K562 (cell line): ENCODE measurements at regions not wholly inside any gene's neighbourhood (a gene's known extent, or its start where the extent isn't known, plus 50 kb on each side); places are given as distances from the start of the nearest gene placed in this dataset.

Experiments used
- EGR1 ChIP-seq: fragments of 450-650 bp; conservative IDR thresholded peaks from 2 replicates; pipeline ENCODE4 v1.6.1; 2017; ENCODE audit warnings: mild to moderate bottlenecking
- ESRRB ChIP-seq: fragments of 250-450 bp; sonication (Bioruptor Pico); IDR thresholded peaks from 2 replicates; pipeline ENCODE4 v1.5.0; 2020; ENCODE audit warnings: mild to moderate bottlenecking, moderate library complexity, borderline replicate concordance
- GATA2 ChIP-seq: sonication (generic); formaldehyde crosslinking; IDR thresholded peaks from 2 replicates; pipeline ENCODE4 v1.4.0; 2020; ENCODE audit warnings: mild to moderate bottlenecking, missing genetic modification reagents
- MECOM ChIP-seq: fragments of 250-450 bp; sonication (Bioruptor Pico); IDR thresholded peaks from 2 replicates; pipeline ENCODE4 v1.8.0; 2022; ENCODE audit warnings: inconsistent platforms
- MTA2 ChIP-seq: fragments of 450-650 bp; IDR thresholded peaks from 2 replicates; pipeline ENCODE4 v1.6.1; 2016; ENCODE audit warnings: low read depth
- NFYB ChIP-seq: IDR thresholded peaks from 2 replicates; pipeline ENCODE4 v1.6.1; 2011; ENCODE audit warnings: mild to moderate bottlenecking, moderate library complexity; ENCODE audit not compliant: insufficient read length; ENCODE audit errors: extremely low read depth
- SMAD3 ChIP-seq: fragments of 450-650 bp; formaldehyde crosslinking; conservative IDR thresholded peaks from 2 replicates; pipeline ENCODE4 v1.4.0; 2020; ENCODE audit warnings: mild to moderate bottlenecking
- TF ChIP-seq, protein P1 (sequence below): fragments of 150-350 bp; conservative IDR thresholded peaks from 2 replicates; pipeline ENCODE4 v1.6.1; 2014; ENCODE audit warnings: low read length
- TF ChIP-seq, protein P2 (sequence below): fragments of 250-450 bp; sonication (Bioruptor Pico); IDR thresholded peaks from 2 replicates; pipeline ENCODE4 v1.4.0; 2020; ENCODE audit warnings: borderline replicate concordance
- TF ChIP-seq, protein P3 (sequence below): sonication (generic); formaldehyde crosslinking; IDR thresholded peaks from 2 replicates; pipeline ENCODE4 v1.8.1; 2023; ENCODE audit warnings: mild to moderate bottlenecking, missing genetic modification reagents
- TF ChIP-seq, protein P4 (sequence below), 3 experiments: IDR thresholded peaks in 2 of 3; conservative IDR thresholded peaks in 1 of 3; 2 replicates each; pipeline ENCODE4 v1.5.1; 2011 to 2012; ENCODE audit warnings: low read length in 3 of 3, mild to moderate bottlenecking in 3 of 3, control low read depth in 2 of 3, improper control_type of control experiment in 1 of 3, inconsistent platforms in 1 of 3, low read depth in 1 of 3, mixed read lengths in 1 of 3, moderate library complexity in 1 of 3; ENCODE audit not compliant: insufficient read depth in 2 of 3
- TF ChIP-seq, protein P5 (sequence below): fragments of 250-450 bp; sonication (Bioruptor Pico); IDR thresholded peaks from 2 replicates; pipeline ENCODE4 v1.5.1; 2021; ENCODE audit warnings: mild to moderate bottlenecking

DNA sequence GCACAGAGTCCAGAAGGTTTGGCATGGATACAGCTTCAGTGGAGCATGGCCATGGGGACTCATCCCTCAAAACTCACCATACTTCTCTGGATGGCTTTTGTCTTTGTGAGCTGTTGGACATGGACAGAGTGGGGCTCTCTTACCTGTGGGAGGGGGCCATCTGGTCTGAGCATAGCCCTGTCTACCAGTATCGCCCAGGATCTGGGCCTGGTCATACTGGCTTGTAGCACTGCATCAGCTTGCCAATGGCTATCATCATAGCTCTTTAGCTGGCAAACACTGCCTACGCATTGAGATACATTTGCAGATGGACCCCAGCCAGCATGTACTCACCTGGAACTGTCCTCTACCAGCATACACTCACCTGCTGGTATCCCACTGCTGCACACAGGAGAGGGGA is 975.2 kb upstream of the NOVA1 start:
- TF ChIP-seq, protein P1, sequence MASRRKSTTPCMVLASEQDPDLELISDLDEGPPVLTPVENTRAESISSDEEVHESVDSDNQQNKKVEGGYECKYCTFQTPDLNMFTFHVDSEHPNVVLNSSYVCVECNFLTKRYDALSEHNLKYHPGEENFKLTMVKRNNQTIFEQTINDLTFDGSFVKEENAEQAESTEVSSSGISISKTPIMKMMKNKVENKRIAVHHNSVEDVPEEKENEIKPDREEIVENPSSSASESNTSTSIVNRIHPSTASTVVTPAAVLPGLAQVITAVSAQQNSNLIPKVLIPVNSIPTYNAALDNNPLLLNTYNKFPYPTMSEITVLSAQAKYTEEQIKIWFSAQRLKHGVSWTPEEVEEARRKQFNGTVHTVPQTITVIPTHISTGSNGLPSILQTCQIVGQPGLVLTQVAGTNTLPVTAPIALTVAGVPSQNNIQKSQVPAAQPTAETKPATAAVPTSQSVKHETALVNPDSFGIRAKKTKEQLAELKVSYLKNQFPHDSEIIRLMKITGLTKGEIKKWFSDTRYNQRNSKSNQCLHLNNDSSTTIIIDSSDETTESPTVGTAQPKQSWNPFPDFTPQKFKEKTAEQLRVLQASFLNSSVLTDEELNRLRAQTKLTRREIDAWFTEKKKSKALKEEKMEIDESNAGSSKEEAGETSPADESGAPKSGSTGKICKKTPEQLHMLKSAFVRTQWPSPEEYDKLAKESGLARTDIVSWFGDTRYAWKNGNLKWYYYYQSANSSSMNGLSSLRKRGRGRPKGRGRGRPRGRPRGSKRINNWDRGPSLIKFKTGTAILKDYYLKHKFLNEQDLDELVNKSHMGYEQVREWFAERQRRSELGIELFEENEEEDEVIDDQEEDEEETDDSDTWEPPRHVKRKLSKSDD, result no peak
- TF ChIP-seq MECOM, result no peak
- TF ChIP-seq GATA2 (CRISPR knock-in tag), result no peak
- no peak for TF ChIP-seq NFYB
- no peak for TF ChIP-seq SMAD3
- no peak for TF ChIP-seq EGR1
- TF ChIP-seq, protein P2, sequence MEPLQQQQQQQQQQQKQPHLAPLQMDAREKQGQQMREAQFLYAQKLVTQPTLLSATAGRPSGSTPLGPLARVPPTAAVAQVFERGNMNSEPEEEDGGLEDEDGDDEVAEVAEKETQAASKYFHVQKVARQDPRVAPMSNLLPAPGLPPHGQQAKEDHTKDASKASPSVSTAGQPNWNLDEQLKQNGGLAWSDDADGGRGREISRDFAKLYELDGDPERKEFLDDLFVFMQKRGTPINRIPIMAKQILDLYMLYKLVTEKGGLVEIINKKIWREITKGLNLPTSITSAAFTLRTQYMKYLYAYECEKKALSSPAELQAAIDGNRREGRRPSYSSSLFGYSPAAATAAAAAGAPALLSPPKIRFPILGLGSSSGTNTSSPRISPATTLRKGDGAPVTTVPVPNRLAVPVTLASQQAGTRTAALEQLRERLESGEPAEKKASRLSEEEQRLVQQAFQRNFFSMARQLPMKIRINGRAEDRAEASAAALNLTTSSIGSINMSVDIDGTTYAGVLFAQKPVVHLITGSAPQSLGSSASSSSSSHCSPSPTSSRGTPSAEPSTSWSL, result no peak
- no peak for TF ChIP-seq ESRRB (CRISPR knock-in tag)
- TF ChIP-seq, protein P3, sequence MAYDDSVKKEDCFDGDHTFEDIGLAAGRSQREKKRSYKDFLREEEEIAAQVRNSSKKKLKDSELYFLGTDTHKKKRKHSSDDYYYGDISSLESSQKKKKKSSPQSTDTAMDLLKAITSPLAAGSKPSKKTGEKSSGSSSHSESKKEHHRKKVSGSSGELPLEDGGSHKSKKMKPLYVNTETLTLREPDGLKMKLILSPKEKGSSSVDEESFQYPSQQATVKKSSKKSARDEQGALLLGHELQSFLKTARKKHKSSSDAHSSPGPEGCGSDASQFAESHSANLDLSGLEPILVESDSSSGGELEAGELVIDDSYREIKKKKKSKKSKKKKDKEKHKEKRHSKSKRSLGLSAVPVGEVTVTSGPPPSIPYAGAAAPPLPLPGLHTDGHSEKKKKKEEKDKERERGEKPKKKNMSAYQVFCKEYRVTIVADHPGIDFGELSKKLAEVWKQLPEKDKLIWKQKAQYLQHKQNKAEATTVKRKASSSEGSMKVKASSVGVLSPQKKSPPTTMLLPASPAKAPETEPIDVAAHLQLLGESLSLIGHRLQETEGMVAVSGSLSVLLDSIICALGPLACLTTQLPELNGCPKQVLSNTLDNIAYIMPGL (CRISPR knock-in tag), result no peak
- TF ChIP-seq MTA2, result no peak
- TF ChIP-seq, protein P4, sequence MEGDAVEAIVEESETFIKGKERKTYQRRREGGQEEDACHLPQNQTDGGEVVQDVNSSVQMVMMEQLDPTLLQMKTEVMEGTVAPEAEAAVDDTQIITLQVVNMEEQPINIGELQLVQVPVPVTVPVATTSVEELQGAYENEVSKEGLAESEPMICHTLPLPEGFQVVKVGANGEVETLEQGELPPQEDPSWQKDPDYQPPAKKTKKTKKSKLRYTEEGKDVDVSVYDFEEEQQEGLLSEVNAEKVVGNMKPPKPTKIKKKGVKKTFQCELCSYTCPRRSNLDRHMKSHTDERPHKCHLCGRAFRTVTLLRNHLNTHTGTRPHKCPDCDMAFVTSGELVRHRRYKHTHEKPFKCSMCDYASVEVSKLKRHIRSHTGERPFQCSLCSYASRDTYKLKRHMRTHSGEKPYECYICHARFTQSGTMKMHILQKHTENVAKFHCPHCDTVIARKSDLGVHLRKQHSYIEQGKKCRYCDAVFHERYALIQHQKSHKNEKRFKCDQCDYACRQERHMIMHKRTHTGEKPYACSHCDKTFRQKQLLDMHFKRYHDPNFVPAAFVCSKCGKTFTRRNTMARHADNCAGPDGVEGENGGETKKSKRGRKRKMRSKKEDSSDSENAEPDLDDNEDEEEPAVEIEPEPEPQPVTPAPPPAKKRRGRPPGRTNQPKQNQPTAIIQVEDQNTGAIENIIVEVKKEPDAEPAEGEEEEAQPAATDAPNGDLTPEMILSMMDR (IDR thresholded peaks at IDR 0.05 in 2 of 3, conservative IDR thresholded peaks at IDR 0.05 in 1 of 3; ENCODE audit: insufficient read depth in 2 of 3, low read depth in 1 of 3, low read length in 3 of 3), result no peak
- TF ChIP-seq, protein P5, sequence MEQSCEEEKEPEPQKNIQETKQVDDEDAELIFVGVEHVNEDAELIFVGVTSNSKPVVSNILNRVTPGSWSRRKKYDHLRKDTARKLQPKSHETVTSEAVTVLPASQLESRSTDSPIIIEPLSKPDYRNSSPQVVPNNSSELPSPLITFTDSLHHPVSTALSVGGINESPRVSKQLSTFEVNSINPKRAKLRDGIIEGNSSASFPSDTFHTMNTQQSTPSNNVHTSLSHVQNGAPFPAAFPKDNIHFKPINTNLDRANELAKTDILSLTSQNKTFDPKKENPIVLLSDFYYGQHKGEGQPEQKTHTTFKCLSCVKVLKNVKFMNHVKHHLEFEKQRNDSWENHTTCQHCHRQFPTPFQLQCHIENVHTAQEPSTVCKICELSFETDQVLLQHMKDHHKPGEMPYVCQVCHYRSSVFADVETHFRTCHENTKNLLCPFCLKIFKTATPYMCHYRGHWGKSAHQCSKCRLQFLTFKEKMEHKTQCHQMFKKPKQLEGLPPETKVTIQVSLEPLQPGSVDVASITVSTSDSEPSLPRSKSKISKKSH (CRISPR knock-in tag), result no peak
